GM04504 (cell line): ENCODE measurements at regions not wholly inside any gene's neighbourhood (a gene's known extent, or its start where the extent isn't known, plus 50 kb on each side); places are given as distances from the start of the nearest gene placed in this dataset.
A peak's percentile ranks its signal among the peaks of the same experiment; 100 is the strongest.
"Not testable (repeated sequence)": the region's sequence is repeated elsewhere in the genome, so short reads cannot be mapped to it uniquely, and the experiment has no call there.

Experiments used
- DNase-seq: peaks from one replicate; pipeline ENCODE4 v3.0.0-alpha.2; 2012; ENCODE audit warnings: low read depth

- DNase-seq = no peak
Measured at GRCh38 chr6:85357651-85358050, 92.2 kb upstream of the NT5E start.

GRCh38 chr6:85356743-85357142, 93.1 kb upstream of the NT5E start:
- not testable (repeated sequence) for DNase-seq

GRCh38 chr6:85355816-85356215, 94.1 kb upstream of the NT5E start:
- DNase-seq = no peak

GRCh38 chr6:85354761-85355618, 94.9 kb upstream of the NT5E start:
- DNase-seq = peak; percentile 62

- no peak for DNase-seq
Measured at GRCh38 chr6:85353012-85353411, 96.9 kb upstream of the NT5E start.

GRCh38 chr6:85348643-85349042, 101.2 kb upstream of the NT5E start:
- DNase-seq = no peak

- DNase-seq = no peak
Measured at GRCh38 chr6:85347812-85348211, 102.1 kb upstream of the NT5E start.

- DNase-seq = no peak
Measured at GRCh38 chr6:85346196-85346595, 103.7 kb upstream of the NT5E start.

- no peak for DNase-seq
Measured at GRCh38 chr6:85344996-85345395, 104.9 kb upstream of the NT5E start.

- no peak for DNase-seq
Measured at GRCh38 chr6:85343428-85343827, 106.5 kb upstream of the NT5E start.

- no peak for DNase-seq
Measured at GRCh38 chr6:85329196-85329595, 120.7 kb upstream of the NT5E start.

GRCh38 chr6:85325811-85326210, 124.1 kb upstream of the NT5E start:
- not testable (repeated sequence) for DNase-seq

- DNase-seq = peak; percentile 50
Measured at GRCh38 chr6:85323435-85324040, 126.3 kb upstream of the NT5E start.

GRCh38 chr6:85322446-85323105, 127.3 kb upstream of the NT5E start:
- DNase-seq = no peak

GRCh38 chr6:85321906-85322305, 128.0 kb upstream of the NT5E start:
- no peak for DNase-seq

GRCh38 chr6:85314586-85314985, 135.3 kb upstream of the NT5E start:
- no peak for DNase-seq

- DNase-seq = no peak
Measured at GRCh38 chr6:85300581-85300980, 149.3 kb upstream of the NT5E start.

GRCh38 chr6:85298553-85298952, 151.3 kb upstream of the NT5E start:
- DNase-seq = no peak

GRCh38 chr6:85291326-85291725, 158.6 kb upstream of the NT5E start:
- DNase-seq = no peak

- no peak for DNase-seq
Measured at GRCh38 chr6:85287654-85288053, 162.2 kb upstream of the NT5E start.

GRCh38 chr6:85287158-85287557, 162.7 kb upstream of the NT5E start:
- no peak for DNase-seq

- DNase-seq = not testable (repeated sequence)
Measured at GRCh38 chr6:85286507-85286906, 163.4 kb upstream of the NT5E start.

- DNase-seq = no peak
Measured at GRCh38 chr6:85285934-85286333, 163.9 kb upstream of the NT5E start.
